ENCODE measurements at regions not wholly inside any gene's neighbourhood (a gene's known extent, or its start where the extent isn't known, plus 50 kb on each side); places are given as distances from the start of the nearest gene placed in this dataset.
"Not testable (repeated sequence)": the region's sequence is repeated elsewhere in the genome, so short reads cannot be mapped to it uniquely, and the experiment has no call there.

DNA sequence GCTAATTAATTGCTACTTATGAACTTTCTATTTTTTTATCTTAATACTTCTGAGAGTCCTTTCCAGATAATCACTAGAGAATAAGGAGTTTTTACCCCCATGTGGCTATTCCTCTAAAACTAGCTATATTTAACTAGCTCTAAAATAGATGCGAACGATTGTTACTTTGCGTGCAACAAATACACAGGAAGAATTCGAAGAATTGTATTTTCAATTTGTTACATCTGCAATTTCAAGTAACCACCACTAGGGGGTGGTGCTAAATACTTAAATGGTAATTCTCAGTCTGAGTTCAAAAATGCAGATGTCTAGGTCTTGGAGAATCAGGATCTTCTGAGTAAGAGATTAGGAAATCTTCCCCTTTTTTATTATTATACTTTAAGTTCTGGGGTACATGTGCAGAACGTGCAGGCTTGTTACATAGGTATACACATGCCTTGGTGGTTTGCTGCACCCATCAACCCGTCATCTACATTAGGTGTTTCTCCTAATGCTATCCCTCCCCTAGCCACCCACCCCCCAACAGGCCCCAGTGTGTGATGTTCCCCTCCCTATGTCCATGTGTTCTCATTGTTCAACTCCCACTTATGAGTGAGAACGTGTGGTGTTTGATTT, 80.9 kb upstream of the KIF2A start:
- not testable (repeated sequence) for DNase-seq (ENCODE audit: low read depth)

DNA sequence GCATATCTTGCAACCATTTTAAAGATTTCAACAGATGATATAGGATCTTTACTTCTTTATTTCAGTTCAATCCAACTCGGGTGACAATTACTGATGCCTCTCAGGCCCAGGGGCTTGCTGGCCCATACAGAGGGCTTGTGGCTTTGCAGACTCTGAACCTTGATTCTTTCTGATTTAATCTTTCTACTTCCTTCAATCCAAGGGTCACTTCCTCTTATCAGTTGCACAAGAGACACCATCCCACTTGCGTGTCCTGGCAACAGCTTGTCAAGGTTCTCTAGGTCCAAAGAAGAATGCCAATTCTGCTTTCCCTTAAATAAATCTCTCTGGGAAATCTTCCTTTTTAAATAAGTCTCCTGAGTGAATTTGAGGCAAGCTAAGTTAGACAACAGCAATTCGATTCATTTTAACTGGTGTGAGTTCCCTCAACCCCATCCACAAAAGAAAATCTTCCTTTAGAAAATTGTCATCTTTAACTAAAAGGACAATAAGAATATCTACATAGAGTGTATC, 75.1 kb upstream of the KIF2A start:
- not testable (repeated sequence) for DNase-seq (ENCODE audit: low read depth)

DNA sequence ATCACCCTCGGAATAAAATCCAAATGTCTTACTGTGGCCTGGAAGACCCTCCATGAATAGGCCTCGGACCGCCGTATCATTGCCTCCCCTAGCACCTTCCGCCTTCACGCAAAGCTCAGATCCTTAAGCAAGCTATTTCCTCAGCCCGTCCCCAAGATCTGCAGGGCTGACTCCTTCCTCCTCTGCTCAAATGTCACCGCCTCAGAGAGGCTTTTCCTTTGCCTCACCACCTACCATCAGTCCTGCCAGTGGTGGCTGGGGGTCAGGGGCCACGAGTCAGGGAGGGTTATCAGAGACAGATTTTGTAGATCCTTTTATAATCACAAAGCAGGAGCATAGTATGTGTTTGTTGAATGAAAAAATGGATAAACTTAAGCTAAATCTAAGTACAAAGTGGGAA, 74.4 kb upstream of the KIF2A start:
- no peak for DNase-seq (ENCODE audit: low read depth)

DNA sequence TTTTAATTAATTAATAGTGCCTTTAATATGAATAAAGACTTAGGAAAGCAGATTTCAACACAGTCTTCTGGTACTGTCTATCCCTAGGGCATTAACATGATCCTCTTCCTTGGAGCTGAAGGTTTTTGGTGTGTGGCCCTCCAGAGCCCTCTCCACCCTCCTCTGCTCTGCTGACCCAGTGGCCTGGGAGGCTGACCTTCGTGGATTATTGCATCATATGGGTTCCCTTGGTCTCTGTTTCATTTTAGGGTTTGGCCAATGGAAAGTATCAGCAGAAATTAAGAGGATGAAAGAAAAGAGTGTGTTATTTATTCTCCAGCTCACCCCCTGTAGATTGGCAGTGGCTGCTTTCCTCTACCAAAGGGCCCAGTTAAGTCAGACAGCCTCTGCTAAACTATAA, 73.8 kb upstream of the KIF2A start:
- not testable (repeated sequence) for DNase-seq (ENCODE audit: low read depth)

DNA sequence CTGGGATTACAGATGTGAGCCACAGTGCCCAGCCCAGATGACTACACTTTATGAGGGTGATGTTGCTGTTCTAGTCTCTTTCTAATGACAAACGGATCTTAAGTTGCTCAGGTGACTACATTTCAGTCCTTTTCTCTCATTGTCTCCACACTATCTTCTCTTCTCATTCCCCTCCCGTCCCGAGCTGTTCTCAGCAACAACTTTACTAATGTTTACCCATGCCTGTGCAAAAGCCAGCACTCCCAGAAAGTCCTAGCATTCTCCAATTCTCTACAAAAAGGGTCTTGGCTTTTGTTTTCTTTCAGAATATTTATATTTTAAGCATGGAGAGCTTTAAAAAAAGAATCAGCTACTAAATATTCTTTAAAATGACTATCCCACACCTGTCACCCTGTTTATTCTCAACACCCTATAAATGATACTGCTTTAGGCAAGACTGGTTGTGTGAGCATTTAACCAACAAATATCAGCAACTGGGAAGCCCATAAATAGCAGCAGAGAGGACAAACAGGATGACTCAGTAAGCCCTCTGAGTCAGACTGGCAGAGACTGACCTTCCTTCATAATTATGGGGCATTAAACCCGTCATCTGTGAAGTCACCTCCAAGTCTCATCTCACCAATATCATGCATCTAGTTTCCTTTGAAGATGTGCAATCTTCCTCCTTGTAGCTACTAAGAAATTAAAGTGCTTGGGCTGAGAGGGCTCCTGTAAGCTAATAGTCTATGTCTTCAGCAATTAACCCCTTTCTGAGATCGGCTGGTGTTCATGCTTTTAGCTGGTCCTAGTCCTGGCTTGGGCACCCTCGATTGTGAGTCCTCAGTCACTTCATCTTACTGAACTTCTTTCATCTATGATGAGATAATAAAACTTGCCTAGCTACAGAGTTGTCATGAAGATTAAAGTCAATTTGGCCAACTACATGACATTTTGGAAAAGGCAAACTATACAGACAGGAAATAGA, 72.6 kb upstream of the KIF2A start:
- not testable (repeated sequence) for DNase-seq (ENCODE audit: low read depth)

DNA sequence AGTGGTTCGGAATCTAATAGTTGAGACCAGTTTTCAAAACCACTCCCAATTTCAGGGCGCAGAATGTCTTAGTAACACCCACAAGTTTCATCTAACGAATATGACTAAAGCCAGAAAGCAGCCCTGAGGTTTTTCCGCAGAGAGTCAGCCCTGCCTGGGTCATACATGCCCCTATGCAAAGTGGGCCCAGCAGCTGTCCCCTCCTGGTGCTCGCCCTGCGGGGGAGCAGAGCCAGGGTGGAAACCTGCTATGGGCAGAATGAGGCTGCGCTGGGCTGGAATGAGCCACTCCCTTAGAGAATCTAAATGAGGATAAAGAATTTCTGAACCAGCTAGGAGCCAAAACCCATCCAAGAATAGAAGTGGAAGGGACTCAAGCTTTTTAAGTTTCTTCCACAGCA, 69.4 kb upstream of the KIF2A start:
- DNase-seq (ENCODE audit: low read depth), result peak; percentile 58

DNA sequence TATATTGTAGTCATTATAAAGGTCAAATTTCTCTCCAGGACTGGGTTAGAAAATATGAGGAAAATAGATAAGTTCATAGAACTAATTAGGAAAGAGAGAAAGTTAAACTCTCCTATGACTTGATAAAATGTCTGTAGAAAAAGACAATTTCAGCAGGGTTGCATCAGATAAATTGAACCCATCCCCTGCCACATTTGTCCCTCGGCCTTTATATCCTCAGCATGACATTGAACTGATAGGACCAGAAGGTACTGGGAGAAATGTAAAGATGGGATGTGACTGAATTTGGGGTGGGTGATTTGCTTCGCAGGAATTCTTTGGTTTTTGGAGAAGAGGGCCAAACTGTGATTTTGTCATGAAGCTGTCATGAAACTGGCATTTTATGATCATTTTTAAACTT, 68.1 kb upstream of the KIF2A start:
- not testable (repeated sequence) for DNase-seq (ENCODE audit: low read depth)

DNA sequence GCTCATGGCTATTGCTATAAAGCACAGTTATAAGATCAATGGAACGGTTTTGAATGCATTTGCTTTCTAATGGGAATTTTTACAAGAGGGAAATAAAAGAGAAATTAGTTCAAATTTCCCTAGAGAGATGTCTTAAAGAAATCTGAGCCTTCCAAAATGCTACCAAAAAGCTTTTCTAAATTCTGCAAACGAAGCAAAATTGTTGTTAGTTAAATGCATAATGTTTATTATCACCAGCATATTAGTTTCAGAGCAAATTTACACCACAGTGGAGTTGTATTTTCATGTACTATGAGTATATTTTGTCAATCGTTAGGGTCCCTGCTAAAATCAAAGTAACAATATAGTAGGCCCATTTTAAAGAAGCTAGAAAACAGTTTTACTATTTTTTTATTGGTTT, 67.4 kb upstream of the KIF2A start:
- DNase-seq (ENCODE audit: low read depth), result not testable (repeated sequence)

DNA sequence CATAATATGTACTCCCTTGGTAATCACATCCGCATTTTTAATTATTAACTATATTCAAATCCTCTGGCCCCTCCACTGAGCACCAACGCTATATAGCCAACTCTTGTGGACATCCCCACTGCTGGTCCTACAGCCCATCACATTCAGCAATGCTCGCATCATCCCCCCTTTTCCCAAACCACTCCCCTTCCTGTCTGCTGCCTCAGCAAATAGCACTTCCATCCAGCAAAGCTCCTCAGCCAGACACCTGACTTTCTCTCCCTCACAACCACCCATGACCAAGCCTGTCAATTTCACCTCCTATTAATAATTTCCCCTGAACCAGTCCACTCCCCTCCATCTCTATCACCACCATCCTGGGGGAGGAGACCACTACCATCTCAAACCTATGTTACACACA, 65.5 kb upstream of the KIF2A start:
- DNase-seq (ENCODE audit: low read depth), result not testable (repeated sequence)

DNA sequence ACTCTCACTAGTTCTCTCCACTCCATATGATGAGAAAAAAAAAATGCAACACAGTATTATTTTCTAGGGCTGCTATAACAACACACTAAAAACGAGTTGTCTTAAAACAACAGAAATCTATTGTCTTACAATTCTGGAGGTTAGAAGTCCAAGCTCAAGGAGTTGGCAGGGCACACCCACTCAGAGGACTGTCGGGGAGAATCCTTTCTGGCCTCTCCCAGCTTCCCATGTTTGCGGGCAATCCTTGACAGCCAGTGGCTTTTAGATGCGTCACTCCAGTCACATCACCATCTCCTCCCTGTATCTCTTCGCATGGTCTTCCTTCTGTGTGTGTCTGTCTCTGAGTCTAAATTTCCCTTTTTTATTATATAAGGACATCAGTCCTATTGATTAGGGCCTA, 64.0 kb upstream of the KIF2A start:
- not testable (repeated sequence) for DNase-seq (ENCODE audit: low read depth)

DNA sequence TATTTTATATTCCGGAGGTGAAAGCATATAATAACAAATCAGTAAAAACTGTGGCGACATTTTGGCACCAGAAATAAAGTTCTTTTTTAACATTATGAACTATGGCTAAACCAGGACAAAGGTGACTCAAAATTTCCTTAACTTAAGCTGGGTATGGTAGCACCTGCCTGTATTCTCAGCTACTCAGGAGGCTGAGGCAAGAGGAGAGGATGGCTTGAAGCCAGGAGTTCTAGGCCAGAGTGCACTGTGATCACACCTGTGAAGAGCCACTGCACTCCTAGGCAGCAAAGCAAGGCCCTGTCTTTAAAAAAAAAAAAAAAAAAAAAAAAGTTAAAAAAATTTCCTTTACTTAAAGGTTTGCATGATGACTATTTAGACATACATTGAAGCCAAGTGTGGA, 63.0 kb upstream of the KIF2A start:
- DNase-seq (ENCODE audit: low read depth), result not testable (repeated sequence)

DNA sequence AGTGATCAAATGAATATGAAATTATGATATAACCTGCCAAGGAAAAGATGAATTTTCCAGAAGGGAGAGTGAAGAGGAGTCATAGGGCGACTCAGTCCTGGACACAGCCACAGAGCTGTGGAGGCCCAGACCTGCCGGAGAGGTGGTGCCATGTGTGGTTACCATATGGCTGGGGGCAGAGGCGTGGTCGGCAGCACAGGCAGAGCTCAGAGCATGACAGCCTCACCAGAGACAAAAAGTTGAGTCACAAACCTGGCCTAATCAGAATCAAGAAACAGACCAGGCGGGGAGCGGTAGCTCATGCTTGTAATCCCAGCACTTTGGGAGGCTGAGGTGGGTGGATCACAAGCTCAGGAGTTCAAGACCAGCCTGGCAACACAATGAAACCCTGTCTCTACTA, 57.8 kb upstream of the KIF2A start:
- DNase-seq (ENCODE audit: low read depth), result peak; percentile 46

DNA sequence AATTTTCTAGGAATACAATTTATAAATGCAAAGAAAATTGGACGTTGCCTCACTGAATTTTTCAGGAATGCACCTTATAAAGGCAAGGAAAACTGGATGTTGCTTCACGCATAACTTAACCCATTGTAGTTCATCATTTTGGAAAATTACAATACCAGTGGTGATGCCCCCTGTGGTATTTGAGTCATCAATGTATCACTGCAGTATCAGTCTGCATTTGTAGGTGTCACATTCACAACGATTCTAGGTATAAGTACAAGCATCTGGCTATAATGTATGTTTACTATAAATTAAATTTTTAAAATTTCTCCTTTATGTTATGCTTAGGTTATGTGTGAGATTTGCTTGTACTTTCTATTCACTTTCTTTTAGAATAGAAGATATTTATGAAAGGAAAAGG, 55.9 kb upstream of the KIF2A start:
- DNase-seq (ENCODE audit: low read depth), result not testable (repeated sequence)

DNA sequence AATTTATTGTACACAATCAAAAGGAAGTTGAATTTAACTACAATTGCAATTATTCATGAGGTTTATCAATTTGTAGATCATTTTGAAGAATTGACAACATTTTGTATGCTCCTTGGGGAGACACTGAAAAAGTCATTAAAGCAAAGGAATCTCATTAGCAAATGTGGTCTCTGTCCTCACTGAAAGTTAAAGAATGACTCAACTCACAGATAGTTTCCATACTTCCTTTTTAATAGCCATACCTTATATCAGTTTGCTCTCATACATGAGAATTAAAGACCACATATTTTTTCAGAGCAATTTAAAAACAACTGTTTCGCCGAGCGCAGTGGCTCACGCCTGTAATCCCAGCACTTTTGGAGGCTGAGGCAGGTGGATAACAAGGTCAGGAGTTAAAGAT, 55.1 kb upstream of the KIF2A start:
- DNase-seq (ENCODE audit: low read depth), result not testable (repeated sequence)

DNA sequence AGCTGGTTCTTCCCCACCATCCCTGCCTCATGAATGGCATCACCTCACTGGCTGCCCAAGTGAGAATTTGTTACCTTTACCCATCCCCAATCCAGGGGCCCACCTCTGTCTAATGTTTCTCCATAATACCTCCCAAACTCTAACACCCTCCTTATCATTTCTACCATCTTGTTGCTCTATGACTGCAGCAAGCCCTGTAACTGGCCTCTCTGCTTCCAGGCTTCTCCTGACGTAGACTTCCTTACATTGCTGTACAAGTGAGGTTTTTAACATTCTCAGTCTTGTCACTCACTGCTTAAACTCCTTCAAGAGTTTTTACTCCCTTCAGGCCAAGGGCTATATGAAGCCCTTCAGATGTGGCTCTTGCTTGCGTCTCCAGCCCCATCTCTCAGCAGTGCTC, 53.5 kb upstream of the KIF2A start:
- not testable (repeated sequence) for DNase-seq (ENCODE audit: low read depth)

DNA sequence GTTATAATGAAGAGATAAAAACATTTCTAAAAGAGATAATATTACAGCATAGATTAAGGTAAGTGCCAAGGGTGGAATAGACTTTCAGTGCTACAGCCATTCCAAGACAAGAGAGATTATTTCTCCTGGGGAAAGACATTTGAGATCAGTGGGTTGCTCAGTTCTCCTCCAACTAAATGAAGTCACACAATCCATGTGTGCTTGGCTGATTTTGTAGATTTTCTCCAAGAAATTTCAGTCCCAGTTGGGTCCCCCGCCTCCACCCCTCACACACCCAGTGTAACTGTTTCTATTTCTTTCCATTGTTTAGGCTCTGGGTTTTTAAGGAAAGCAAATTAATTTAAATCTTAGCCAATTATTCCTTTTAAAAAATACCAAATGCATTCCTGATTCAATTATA, 50.5 kb upstream of the KIF2A start:
- not testable (repeated sequence) for DNase-seq (ENCODE audit: low read depth)

DNA sequence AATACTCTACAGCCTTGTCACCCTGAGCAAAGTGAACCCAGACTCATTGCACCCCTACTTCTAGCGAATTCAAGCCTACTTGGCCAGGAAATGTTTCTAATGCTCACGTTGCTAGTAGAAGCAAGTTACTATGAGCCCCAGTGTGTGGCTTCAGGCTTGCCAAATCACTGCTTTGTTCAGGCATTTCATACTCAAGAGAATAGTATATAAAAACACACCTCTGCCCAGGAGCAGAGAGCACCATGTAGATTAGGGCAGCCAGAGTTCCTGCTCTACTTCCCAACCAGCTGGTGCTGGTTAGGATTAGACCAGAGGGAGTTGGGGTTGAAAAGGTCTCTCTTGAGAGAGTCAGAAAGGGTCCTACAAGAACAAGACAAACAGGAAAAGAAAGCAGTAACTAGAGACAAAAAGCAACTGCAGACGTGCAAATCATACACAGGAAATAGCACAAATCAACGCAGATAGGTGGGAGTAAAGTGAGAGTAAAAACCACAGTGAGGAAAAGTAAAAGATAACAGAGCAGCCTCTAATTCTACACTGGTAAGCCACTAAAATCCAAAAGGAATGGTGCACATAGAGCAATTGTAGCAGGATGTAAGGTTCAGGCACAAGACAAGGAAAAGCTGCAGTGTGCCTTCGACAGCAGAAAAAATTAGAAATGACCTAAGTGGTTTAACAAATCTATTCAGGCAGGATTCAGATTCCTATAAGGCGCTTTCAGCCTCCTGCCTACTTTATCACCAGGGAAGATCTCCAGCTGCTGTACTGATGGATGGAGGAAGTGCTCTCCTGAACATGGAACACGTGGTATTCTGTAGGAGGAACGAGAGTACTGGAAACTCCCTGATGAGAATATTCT, 49.6 kb upstream of the KIF2A start:
- no peak for DNase-seq (ENCODE audit: low read depth)

Data from activated T-cell treated with anti-CD3 and anti-CD28 coated beads for 48 hours (primary cell).